B cell (primary cell): ENCODE measurements at regions not wholly inside any gene's neighbourhood (a gene's known extent, or its start where the extent isn't known, plus 50 kb on each side); places are given as distances from the start of the nearest gene placed in this dataset.
"Not testable (repeated sequence)": the region's sequence is repeated elsewhere in the genome, so short reads cannot be mapped to it uniquely, and the experiment has no call there.

ENCODE experiments used
- ATAC-seq: fragments of 200-7000 bp; cut with Tn5 transposase; one replicate; pipeline ENCODE4 v1.10.0; 2021; ENCODE audit warnings: low read depth, mild to moderate bottlenecking, moderate number of reproducible peaks, moderate library complexity
- CTCF ChIA-PET: fragments of 350-600 bp; sonication (Branson Sonifier 250); formaldehyde crosslinking; loops from one replicate; lab custom pipeline; 2021; ENCODE audit warnings: antibody characterized with exemption, inconsistent platforms; lab: Charles Lee
- POLR2A ChIA-PET: fragments of 350-600 bp; sonication (Branson Sonifier 250); formaldehyde crosslinking; loops from one replicate; lab custom pipeline; 2021; ENCODE audit warnings: antibody characterized with exemption; lab: Charles Lee
- DNase-seq: peaks from one replicate; pipeline ENCODE4 v3.0.0; 2013
- H2AFZ ChIP-seq: 2 replicates; pipeline ENCODE4 v1.6.1; 2012; ENCODE audit warnings: mild to moderate bottlenecking, low read depth, low read length; ENCODE audit not compliant: insufficient read depth, poor library complexity, severe bottlenecking
- H3K27ac ChIP-seq, 2 donors: 1 replicate in 1 of 2; 2 replicates in 1 of 2; pipeline ENCODE4 v1.5.1; 2012 to 2013; ENCODE audit warnings: low read length in 2 of 2, mild to moderate bottlenecking in 2 of 2, moderate library complexity in 1 of 2
- H3K27me3 ChIP-seq, 4 experiments: fragments of 200-600 bp in 1 of 4; sonication (generic) in 1 of 4; replicated peaks in 1 of 4; 1 replicate in 2 of 4; 2 replicates in 2 of 4; pipeline versions ENCODE4 v1.6.1 to v1.7.0; 2013 to 2016; ENCODE audit warnings: low read length in 3 of 4, mild to moderate bottlenecking in 2 of 4, mixed read lengths in 1 of 4, moderate library complexity in 1 of 4; ENCODE audit not compliant: insufficient read depth in 4 of 4, control insufficient read depth in 3 of 4; ENCODE audit errors: control extremely low read depth in 1 of 4
- H3K36me3 ChIP-seq, 2 experiments: replicated peaks in 1 of 2; 1 replicate in 1 of 2; 2 replicates in 1 of 2; pipeline versions ENCODE4 v1.6.1 to v1.7.1; 2013; ENCODE audit warnings: low read length in 1 of 2; ENCODE audit not compliant: insufficient read depth in 2 of 2, control insufficient read depth in 1 of 2; ENCODE audit errors: control extremely low read depth in 1 of 2, extremely low read depth in 1 of 2
- H3K4me1 ChIP-seq, 2 donors: fragments of 200-600 bp in 1 of 2; sonication (generic) in 1 of 2; 1 replicate in 1 of 2; 2 replicates in 1 of 2; pipeline versions ENCODE4 v1.5.1 to v1.6.1; 2013 to 2017; ENCODE audit warnings: low read length in 2 of 2; ENCODE audit not compliant: control insufficient read depth in 2 of 2, insufficient read depth in 2 of 2
- H3K4me2 ChIP-seq: replicated peaks from 2 replicates; pipeline ENCODE3; 2012; ENCODE audit warnings: mild to moderate bottlenecking, low read depth, low read length; ENCODE audit not compliant: poor library complexity, severe bottlenecking
- H3K4me3 ChIP-seq, 5 experiments: fragments of 200-600 bp in 1 of 5; sonication (generic) in 1 of 5; 1 replicate in 3 of 5; 2 replicates in 2 of 5; pipeline versions ENCODE4 v1.5.1 to v1.7.0; 2011 to 2016; ENCODE audit warnings: low read length in 4 of 5, mild to moderate bottlenecking in 4 of 5, low read depth in 2 of 5, control low read depth in 1 of 5, moderate library complexity in 1 of 5; ENCODE audit not compliant: insufficient read depth in 1 of 5; ENCODE audit errors: control extremely low read depth in 1 of 5, extremely low read depth in 1 of 5
- H3K79me2 ChIP-seq: fragments of 200-600 bp; sonication (generic); one replicate; pipeline ENCODE4 v1.6.0; 2016; ENCODE audit warnings: low read length; ENCODE audit not compliant: control insufficient read depth, insufficient read depth
- H3K9ac ChIP-seq: fragments of 200-600 bp; sonication (generic); 2 replicates; pipeline ENCODE4 v1.6.1; 2017; ENCODE audit warnings: mild to moderate bottlenecking, low read length, moderate library complexity
- H3K9me3 ChIP-seq, 3 donors: one replicate each; pipeline versions ENCODE4 v1.6.1 to v1.7.1; 2013; ENCODE audit warnings: low read length in 2 of 3; ENCODE audit not compliant: control insufficient read depth in 2 of 3, insufficient read depth in 1 of 3; ENCODE audit errors: control extremely low read depth in 1 of 3
- H4K20me1 ChIP-seq: 2 replicates; pipeline ENCODE4 v1.6.0; 2012; ENCODE audit warnings: mild to moderate bottlenecking, low read length; ENCODE audit not compliant: insufficient read depth, control insufficient read depth, poor library complexity, severe bottlenecking
- H3K27ac Mint-ChIP-seq: one replicate; pipeline ENCODE4 v1.8.0; 2021; ENCODE audit warnings: mixed read lengths
- H3K27me3 Mint-ChIP-seq: one replicate; pipeline ENCODE4 v1.8.0; 2021; ENCODE audit warnings: mixed read lengths
- H3K4me1 Mint-ChIP-seq: one replicate; pipeline ENCODE4 v1.8.0; 2021; ENCODE audit warnings: mixed read lengths
- H3K4me3 Mint-ChIP-seq: one replicate; pipeline ENCODE4 v1.8.0; 2021; ENCODE audit warnings: mixed read lengths
- H3K9me3 Mint-ChIP-seq: one replicate; pipeline ENCODE4 v1.8.0; 2022; ENCODE audit warnings: mixed read lengths; ENCODE audit not compliant: insufficient read depth
- EZH2 ChIP-seq: IDR thresholded peaks from 2 replicates; pipeline ENCODE4 v1.6.1; 2012; ENCODE audit warnings: borderline replicate concordance, low read depth, mild to moderate bottlenecking, moderate library complexity, low read length; ENCODE audit not compliant: insufficient read depth, poor library complexity, severe bottlenecking
- WGBS: methylation state at CpG from one replicate; pipeline ENCODE4 v1.1.5; 2013; ENCODE audit warnings: missing lambda C conversion rate; ENCODE audit not compliant: insufficient coverage; 5-methylcytosine and 5-hydroxymethylcytosine counted together
- intact Hi-C: fragments of 100-400 bp; cut with micrococcal nuclease; formaldehyde crosslinking; loops from one replicate; pipeline ENCODE4 v1.10.0; 2022
- TF ChIP-seq, protein P1 (sequence below): fragments of 200-600 bp; IDR thresholded peaks from one replicate; pipeline ENCODE4 v1.8.0; 2022; ENCODE audit warnings: antibody characterized with exemption, mild to moderate bottlenecking

DNA sequence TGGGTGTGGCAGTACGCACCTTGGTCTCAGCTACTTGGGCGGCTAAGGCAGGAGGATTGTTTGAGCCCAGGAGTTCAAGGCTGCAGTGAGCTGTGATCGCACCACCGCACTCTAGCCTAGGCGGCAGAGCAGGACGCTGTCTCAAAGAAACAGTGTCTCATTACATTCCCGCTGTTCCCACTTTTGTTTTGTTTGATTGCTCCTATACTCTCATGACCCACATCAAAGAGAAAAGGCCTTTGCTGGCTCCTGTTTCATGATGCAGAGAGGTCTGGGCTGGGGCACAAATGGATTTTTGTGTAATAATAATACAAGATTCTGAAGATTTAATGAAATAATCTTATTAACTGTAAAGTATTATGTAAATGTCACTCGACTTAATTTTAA lies 85.7 kb downstream of the LACC1 start:
- H3K9ac ChIP-seq = no peak overlapping the region
- Mint-ChIP-seq H3K27me3 (peaks cover 3% of the 10 kb centered on the region), H3K27ac (no peak overlapping the region)

DNA sequence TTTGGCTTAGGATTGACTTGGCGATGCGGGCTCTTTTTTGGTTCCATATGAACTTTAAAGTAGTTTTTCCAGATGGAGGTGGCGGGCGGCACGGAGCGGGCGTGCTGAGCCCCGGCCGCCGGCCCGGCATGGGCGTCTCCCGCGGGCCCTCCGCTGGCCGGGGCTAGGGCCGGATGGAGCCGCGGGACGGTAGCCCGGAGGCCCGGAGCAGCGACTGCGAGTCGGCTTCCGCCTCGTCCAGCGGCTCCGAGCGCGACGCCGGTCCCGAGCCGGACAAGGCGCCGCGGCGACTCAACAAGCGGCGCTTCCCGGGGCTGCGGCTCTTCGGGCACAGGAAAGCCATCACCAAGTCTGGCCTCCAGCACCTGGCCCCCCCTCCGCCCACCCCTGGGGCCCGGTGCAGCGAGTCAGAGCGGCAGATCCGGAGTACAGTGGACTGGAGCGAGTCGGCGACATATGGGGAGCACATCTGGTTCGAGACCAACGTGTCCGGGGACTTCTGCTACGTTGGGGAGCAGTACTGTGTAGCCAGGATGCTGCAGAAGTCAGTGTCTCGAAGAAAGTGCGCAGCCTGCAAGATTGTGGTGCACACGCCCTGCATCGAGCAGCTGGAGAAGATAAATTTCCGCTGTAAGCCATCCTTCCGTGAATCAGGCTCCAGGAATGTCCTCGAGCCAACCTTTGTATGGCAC lies 88.7 kb downstream of the LACC1 start:
- peaks cover 0 to 16% (median 0%) of the 10 kb centered on the region in 3 donors for H3K9me3 ChIP-seq
- DNase-seq, H3K9ac ChIP-seq, H3K4me1 Mint-ChIP-seq, H3K4me2 ChIP-seq, H3K4me3 ChIP-seq, H3K4me3 Mint-ChIP-seq, H2AFZ ChIP-seq, CTCF ChIA-PET, H3K27ac ChIP-seq, POLR2A ChIA-PET, H3K27ac Mint-ChIP-seq, H3K27me3 Mint-ChIP-seq, ATAC-seq, intact Hi-C loops, H3K9me3 Mint-ChIP-seq, H3K36me3 ChIP-seq, H4K20me1 ChIP-seq, H3K4me1 ChIP-seq, H3K27me3 ChIP-seq, H3K79me2 ChIP-seq: not testable (repeated sequence)
- 88% methylated on average over 24 of the region's 63 CpGs for WGBS

More for the DNA sequence above, 85.7 kb downstream of the LACC1 start:
- 100% methylated on average over 5 of the region's 8 CpGs for WGBS
- Histone ChIP-seq H3K27ac (no peak overlapping the region), H3K79me2 (no peaks in the 10 kb centered on the region), H4K20me1 (no peaks in the 10 kb centered on the region), H3K36me3 (no peaks in the 10 kb centered on the region), H3K9me3 (peaks cover 0 to 13% (median 0%) of the 10 kb centered on the region in 3 donors), H3K4me1 (no peaks in the 10 kb centered on the region), H3K27me3 (no peaks in the 10 kb centered on the region), H2AFZ (no peak overlapping the region), H3K4me2 (no peak overlapping the region), H3K4me3 (no peak overlapping the region)
- no peak overlapping the region for H3K4me3 Mint-ChIP-seq
- ChIA-PET POLR2A (no interaction called here), CTCF (interaction anchor here (0.7 kb wide), 1 partner anchor 10 kb away, joined by 3 read pairs; no protein-coding TSS in a partner anchor)
- TF ChIP-seq EZH2 = no peak
- TF ChIP-seq, protein P1, sequence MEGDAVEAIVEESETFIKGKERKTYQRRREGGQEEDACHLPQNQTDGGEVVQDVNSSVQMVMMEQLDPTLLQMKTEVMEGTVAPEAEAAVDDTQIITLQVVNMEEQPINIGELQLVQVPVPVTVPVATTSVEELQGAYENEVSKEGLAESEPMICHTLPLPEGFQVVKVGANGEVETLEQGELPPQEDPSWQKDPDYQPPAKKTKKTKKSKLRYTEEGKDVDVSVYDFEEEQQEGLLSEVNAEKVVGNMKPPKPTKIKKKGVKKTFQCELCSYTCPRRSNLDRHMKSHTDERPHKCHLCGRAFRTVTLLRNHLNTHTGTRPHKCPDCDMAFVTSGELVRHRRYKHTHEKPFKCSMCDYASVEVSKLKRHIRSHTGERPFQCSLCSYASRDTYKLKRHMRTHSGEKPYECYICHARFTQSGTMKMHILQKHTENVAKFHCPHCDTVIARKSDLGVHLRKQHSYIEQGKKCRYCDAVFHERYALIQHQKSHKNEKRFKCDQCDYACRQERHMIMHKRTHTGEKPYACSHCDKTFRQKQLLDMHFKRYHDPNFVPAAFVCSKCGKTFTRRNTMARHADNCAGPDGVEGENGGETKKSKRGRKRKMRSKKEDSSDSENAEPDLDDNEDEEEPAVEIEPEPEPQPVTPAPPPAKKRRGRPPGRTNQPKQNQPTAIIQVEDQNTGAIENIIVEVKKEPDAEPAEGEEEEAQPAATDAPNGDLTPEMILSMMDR = no peak
- H3K4me1 Mint-ChIP-seq = no peaks in the 10 kb centered on the region
- intact Hi-C loops = no loop called here
- DNase-seq (no peak), ATAC-seq (no peak)
- H3K9me3 Mint-ChIP-seq = no peaks in the 10 kb centered on the region

DNA sequence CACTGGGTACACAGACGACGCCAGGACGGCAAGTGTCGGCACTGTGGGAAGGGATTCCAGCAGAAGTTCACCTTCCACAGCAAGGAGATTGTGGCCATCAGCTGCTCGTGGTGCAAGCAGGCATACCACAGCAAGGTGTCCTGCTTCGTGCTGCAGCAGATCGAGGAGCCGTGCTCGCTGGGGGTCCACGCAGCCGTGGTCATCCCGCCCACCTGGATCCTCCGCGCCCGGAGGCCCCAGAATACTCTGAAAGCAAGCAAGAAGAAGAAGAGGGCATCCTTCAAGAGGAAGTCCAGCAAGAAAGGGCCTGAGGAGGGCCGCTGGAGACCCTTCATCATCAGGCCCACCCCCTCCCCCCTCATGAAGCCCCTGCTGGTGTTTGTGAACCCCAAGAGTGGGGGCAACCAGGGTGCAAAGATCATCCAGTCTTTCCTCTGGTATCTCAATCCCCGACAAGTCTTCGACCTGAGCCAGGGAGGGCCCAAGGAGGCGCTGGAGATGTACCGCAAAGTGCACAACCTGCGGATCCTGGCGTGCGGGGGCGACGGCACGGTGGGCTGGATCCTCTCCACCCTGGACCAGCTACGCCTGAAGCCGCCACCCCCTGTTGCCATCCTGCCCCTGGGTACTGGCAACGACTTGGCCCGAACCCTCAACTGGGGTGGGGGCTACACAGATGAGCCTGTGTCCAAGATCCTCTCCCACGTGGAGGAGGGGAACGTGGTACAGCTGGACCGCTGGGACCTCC lies 89.4 kb downstream of the LACC1 start:
- H3K27me3 ChIP-seq, H4K20me1 ChIP-seq, H3K4me3 ChIP-seq, H3K79me2 ChIP-seq, H3K27ac ChIP-seq, H3K9me3 Mint-ChIP-seq, H3K4me1 ChIP-seq, intact Hi-C loops, H3K4me2 ChIP-seq, H3K9ac ChIP-seq, POLR2A ChIA-PET, H3K27me3 Mint-ChIP-seq, H3K27ac Mint-ChIP-seq, H3K36me3 ChIP-seq, ATAC-seq, H2AFZ ChIP-seq, H3K4me1 Mint-ChIP-seq, DNase-seq, H3K4me3 Mint-ChIP-seq, CTCF ChIA-PET: not testable (repeated sequence)
- 93% methylated on average over 31 of the region's 33 CpGs for WGBS
- peaks cover 0 to 16% (median 0%) of the 10 kb centered on the region in 3 donors for H3K9me3 ChIP-seq
